K562 (cell line): ENCODE measurements at regions not wholly inside any gene's neighbourhood (a gene's known extent, or its start where the extent isn't known, plus 50 kb on each side); places are given as distances from the start of the nearest gene placed in this dataset.

ENCODE experiments used
- ATF7 ChIP-seq: fragments of 450-650 bp; IDR thresholded peaks from 2 replicates; pipeline ENCODE4 v1.7.1; 2014; ENCODE audit warnings: mild to moderate bottlenecking, moderate library complexity
- CTCF ChIP-seq, 3 experiments: IDR thresholded peaks in 2 of 3; conservative IDR thresholded peaks in 1 of 3; 2 replicates each; pipeline ENCODE4 v1.5.1; 2011 to 2012; ENCODE audit warnings: low read length in 3 of 3, mild to moderate bottlenecking in 3 of 3, control low read depth in 2 of 3, improper control_type of control experiment in 1 of 3, inconsistent platforms in 1 of 3, low read depth in 1 of 3, mixed read lengths in 1 of 3, moderate library complexity in 1 of 3; ENCODE audit not compliant: insufficient read depth in 2 of 3
- POLR2A ChIP-seq: fragments of 450-650 bp; conservative IDR thresholded peaks from 2 replicates; pipeline ENCODE4 v1.6.1; 2016

- TF ChIP-seq ATF7 (no peak), POLR2A (no peak), CTCF (IDR thresholded peaks at IDR 0.05 in 2 of 3, conservative IDR thresholded peaks at IDR 0.05 in 1 of 3; ENCODE audit: insufficient read depth in 2 of 3, low read depth in 1 of 3, low read length in 3 of 3) (no peak)
Measured at GRCh38 chr3:18208856-18209255, 216.3 kb downstream of the SATB1 start.
